GM12891 (cell line): ENCODE measurements at regions not wholly inside any gene's neighbourhood (a gene's known extent, or its start where the extent isn't known, plus 50 kb on each side); places are given as distances from the start of the nearest gene placed in this dataset.

Experiments used
- POLR2A ChIP-seq: IDR thresholded peaks from 2 replicates; pipeline ENCODE4 v1.6.1; 2011; ENCODE audit warnings: low read depth, low read length, control low read depth
- POLR2AphosphoS5 ChIP-seq: IDR thresholded peaks from 2 replicates; pipeline ENCODE4 v1.6.1; 2011; ENCODE audit warnings: low read depth, low read length, control low read depth

DNA sequence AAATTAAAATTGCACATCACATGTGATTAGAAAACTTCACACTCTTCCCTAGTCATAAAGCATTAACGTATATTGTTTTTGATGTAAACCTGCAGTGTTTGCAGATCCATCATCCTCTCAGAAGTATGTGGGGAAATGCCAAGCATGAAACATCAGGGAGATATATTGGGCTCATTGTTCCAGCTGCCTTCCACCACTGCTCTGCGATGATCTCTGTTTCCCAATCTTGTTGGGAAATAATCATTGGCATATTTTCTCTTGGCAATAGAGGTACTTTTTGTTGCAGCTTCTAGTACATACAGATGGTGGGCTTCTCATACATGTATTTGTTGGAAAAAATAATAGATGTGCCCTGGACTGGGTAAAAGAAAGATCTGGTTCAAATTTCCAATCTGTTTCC, 466.3 kb upstream of the HS3ST1 start:
- TF ChIP-seq POLR2AphosphoS5 (no peak), POLR2A (no peak)
